Colon (tissue), 2 donors: ENCODE measurements at regions not wholly inside any gene's neighbourhood (a gene's known extent, or its start where the extent isn't known, plus 50 kb on each side); places are given as distances from the start of the nearest gene placed in this dataset.

Experiments
- FAIRE-seq: peaks from 2 replicates; lab custom pipeline; 2012; peaks lifted over from hg19 to GRCh38; lab: Jason Lieb, UNC
- donor health status: control.
- donor health status: control.

GRCh38 chr20:11447371-11448100 is 470.2 kb upstream of the BTBD3 start:
- FAIRE-seq = no peak

- FAIRE-seq = no peak
Observed at GRCh38 chr20:11448554-11448953, 469.1 kb upstream of the BTBD3 start.

GRCh38 chr20:11451793-11452291 is 465.9 kb upstream of the BTBD3 start:
- FAIRE-seq = no peak

- no peak for FAIRE-seq
Observed at GRCh38 chr20:11452326-11452725, 465.4 kb upstream of the BTBD3 start.

- FAIRE-seq = no peak
Observed at GRCh38 chr20:11453430-11453829, 464.3 kb upstream of the BTBD3 start.

GRCh38 chr20:11454966-11455799 is 462.5 kb upstream of the BTBD3 start:
- no peak for FAIRE-seq

- FAIRE-seq = no peak
Observed at GRCh38 chr20:11457488-11457887, 460.2 kb upstream of the BTBD3 start.

- FAIRE-seq = no peak
Observed at GRCh38 chr20:11459090-11459890, 458.4 kb upstream of the BTBD3 start.

- FAIRE-seq = no peak
Observed at GRCh38 chr20:11467436-11467835, 450.3 kb upstream of the BTBD3 start.

GRCh38 chr20:11468880-11469279 is 448.8 kb upstream of the BTBD3 start:
- no peak for FAIRE-seq

GRCh38 chr20:11469795-11470435 is 447.8 kb upstream of the BTBD3 start:
- no peak for FAIRE-seq

- FAIRE-seq = no peak
Observed at GRCh38 chr20:11473983-11474382, 443.7 kb upstream of the BTBD3 start.

GRCh38 chr20:11483697-11484096 is 434.0 kb upstream of the BTBD3 start:
- FAIRE-seq = no peak

GRCh38 chr20:11484479-11484878 is 433.2 kb upstream of the BTBD3 start:
- FAIRE-seq = no peak

- FAIRE-seq = no peak
Observed at GRCh38 chr20:11492386-11492785, 425.3 kb upstream of the BTBD3 start.

GRCh38 chr20:11492846-11493245 is 424.8 kb upstream of the BTBD3 start:
- FAIRE-seq = no peak

- no peak for FAIRE-seq
Observed at GRCh38 chr20:11496380-11496779, 421.3 kb upstream of the BTBD3 start.

GRCh38 chr20:11497545-11497944 is 420.1 kb upstream of the BTBD3 start:
- no peak for FAIRE-seq

GRCh38 chr20:11499101-11499634 is 418.5 kb upstream of the BTBD3 start:
- no peak for FAIRE-seq

- FAIRE-seq = no peak
Observed at GRCh38 chr20:11502061-11502460, 415.6 kb upstream of the BTBD3 start.

GRCh38 chr20:11502671-11503070 is 415.0 kb upstream of the BTBD3 start:
- FAIRE-seq = no peak

- no peak for FAIRE-seq
Observed at GRCh38 chr20:11509776-11510175, 407.9 kb upstream of the BTBD3 start.
